ENCODE measurements at regions not wholly inside any gene's neighbourhood (a gene's known extent, or its start where the extent isn't known, plus 50 kb on each side); places are given as distances from the start of the nearest gene placed in this dataset.

DNA sequence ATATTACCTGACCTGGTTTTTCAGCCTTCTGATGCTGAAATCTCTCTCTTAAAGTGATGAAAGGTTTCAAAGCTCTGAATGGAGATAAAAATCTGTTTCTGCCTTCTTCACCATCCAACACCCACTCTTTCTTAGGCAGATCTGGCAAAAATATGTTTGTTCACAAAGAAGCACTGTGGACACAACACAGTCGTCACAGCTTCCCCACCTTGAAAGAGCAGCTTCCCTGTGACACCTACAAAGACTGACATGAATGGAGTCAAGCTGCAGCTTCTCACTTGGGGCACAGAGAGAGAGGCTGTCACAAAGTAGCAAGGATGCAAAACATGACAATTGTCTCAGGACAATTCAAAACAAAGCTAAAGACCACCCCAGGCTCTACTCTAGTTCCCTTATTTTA, 86.5 kb downstream of the ICOS start:
- Mint-ChIP-seq H3K27ac (no peak overlapping the region), H3K27me3 (peaks cover 20% of the 10 kb centered on the region), H3K4me3 (no peak overlapping the region), H3K9me3 (ENCODE audit: insufficient read depth) (no peaks in the 10 kb centered on the region), H3K4me1 (peaks cover 14% of the 10 kb centered on the region)
- Histone ChIP-seq H3K36me3 (replicated peaks in 1 of 2; ENCODE audit: control extremely low read depth in 1 of 2, control insufficient read depth in 1 of 2, extremely low read depth in 1 of 2, insufficient read depth in 2 of 2, low read length in 1 of 2) (no peaks in the 10 kb centered on the region), H2AFZ (ENCODE audit: insufficient read depth, low read depth, low read length, poor library complexity, severe bottlenecking) (no peak overlapping the region), H3K4me2 (replicated peaks; ENCODE audit: low read depth, low read length, poor library complexity, severe bottlenecking) (no peak overlapping the region), H3K27ac (ENCODE audit: low read length in 2 of 2) (no peak overlapping the region), H3K4me3 (ENCODE audit: control extremely low read depth in 1 of 5, extremely low read depth in 1 of 5, insufficient read depth in 1 of 5, low read depth in 2 of 5, low read length in 4 of 5) (no peak overlapping the region), H3K27me3 (replicated peaks in 1 of 4; ENCODE audit: control extremely low read depth in 1 of 4, control insufficient read depth in 3 of 4, insufficient read depth in 4 of 4, low read length in 3 of 4) (no peaks in the 10 kb centered on the region), H3K79me2 (ENCODE audit: control insufficient read depth, insufficient read depth, low read length) (no peaks in the 10 kb centered on the region), H3K4me1 (ENCODE audit: control insufficient read depth in 2 of 2, insufficient read depth in 2 of 2, low read length in 2 of 2) (peaks cover 0 to 2% of the 10 kb centered on the region in 2 donors), H3K9ac (ENCODE audit: low read length) (no peak overlapping the region), H4K20me1 (ENCODE audit: control insufficient read depth, insufficient read depth, low read length, poor library complexity, severe bottlenecking) (no peaks in the 10 kb centered on the region), H3K9me3 (ENCODE audit: control extremely low read depth in 1 of 3, control insufficient read depth in 2 of 3, insufficient read depth in 1 of 3, low read length in 2 of 3) (no peaks in the 10 kb centered on the region)
- 90% methylated on average over 1 of the region's 1 CpG for WGBS (ENCODE audit: insufficient coverage)
- TF ChIP-seq, protein P1, sequence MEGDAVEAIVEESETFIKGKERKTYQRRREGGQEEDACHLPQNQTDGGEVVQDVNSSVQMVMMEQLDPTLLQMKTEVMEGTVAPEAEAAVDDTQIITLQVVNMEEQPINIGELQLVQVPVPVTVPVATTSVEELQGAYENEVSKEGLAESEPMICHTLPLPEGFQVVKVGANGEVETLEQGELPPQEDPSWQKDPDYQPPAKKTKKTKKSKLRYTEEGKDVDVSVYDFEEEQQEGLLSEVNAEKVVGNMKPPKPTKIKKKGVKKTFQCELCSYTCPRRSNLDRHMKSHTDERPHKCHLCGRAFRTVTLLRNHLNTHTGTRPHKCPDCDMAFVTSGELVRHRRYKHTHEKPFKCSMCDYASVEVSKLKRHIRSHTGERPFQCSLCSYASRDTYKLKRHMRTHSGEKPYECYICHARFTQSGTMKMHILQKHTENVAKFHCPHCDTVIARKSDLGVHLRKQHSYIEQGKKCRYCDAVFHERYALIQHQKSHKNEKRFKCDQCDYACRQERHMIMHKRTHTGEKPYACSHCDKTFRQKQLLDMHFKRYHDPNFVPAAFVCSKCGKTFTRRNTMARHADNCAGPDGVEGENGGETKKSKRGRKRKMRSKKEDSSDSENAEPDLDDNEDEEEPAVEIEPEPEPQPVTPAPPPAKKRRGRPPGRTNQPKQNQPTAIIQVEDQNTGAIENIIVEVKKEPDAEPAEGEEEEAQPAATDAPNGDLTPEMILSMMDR (IDR thresholded peaks at IDR 0.05): no peak
- TF ChIP-seq EZH2 (IDR thresholded peaks at IDR 0.05; ENCODE audit: borderline replicate concordance, insufficient read depth, low read depth, low read length, poor library complexity, severe bottlenecking): no peak
- ATAC-seq (ENCODE audit: low read depth) (no peak), DNase-seq (no peak)
- intact Hi-C loops (cut with micrococcal nuclease): no loop called here
- ChIA-PET POLR2A (no interaction called here), CTCF (no interaction called here)

DNA sequence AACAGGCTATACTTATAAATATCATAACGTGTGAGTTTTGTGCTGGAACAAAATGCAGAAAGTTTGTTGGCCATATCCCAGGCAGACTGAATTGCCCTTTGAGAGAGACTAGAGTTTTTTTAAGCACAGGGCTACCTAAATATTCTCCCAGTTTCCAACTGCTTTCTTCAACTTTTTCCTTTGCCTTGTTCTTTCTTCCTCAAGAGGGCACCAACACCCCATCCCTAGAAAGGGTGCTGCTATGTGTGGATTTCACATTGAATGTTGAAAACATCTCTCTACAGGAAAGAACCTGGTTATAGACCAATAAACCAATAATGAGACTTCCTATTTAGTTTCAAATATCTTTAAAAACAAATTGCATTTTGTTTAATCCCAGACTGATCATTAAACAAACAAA, 87.9 kb downstream of the ICOS start:
- H3K36me3 ChIP-seq (replicated peaks in 1 of 2; ENCODE audit: control extremely low read depth in 1 of 2, control insufficient read depth in 1 of 2, extremely low read depth in 1 of 2, insufficient read depth in 2 of 2, low read length in 1 of 2): no peaks in the 10 kb centered on the region
- peaks cover 0 to 2% of the 10 kb centered on the region in 2 donors for H3K4me1 ChIP-seq (ENCODE audit: control insufficient read depth in 2 of 2, insufficient read depth in 2 of 2, low read length in 2 of 2)
- H3K27ac ChIP-seq (ENCODE audit: low read length in 2 of 2): no peak overlapping the region
- TF ChIP-seq, protein P1 (IDR thresholded peaks at IDR 0.05): no peak
- TF ChIP-seq EZH2 (IDR thresholded peaks at IDR 0.05; ENCODE audit: borderline replicate concordance, insufficient read depth, low read depth, low read length, poor library complexity, severe bottlenecking): no peak
- intact Hi-C loops (cut with micrococcal nuclease): no loop called here
- Mint-ChIP-seq H3K27ac (no peak overlapping the region), H3K4me1 (peaks cover 14% of the 10 kb centered on the region), H3K4me3 (no peak overlapping the region), H3K9me3 (ENCODE audit: insufficient read depth) (no peaks in the 10 kb centered on the region), H3K27me3 (peaks cover 15% of the 10 kb centered on the region)
- no peak overlapping the region for H3K4me3 ChIP-seq (ENCODE audit: control extremely low read depth in 1 of 5, extremely low read depth in 1 of 5, insufficient read depth in 1 of 5, low read depth in 2 of 5, low read length in 4 of 5)
- no peaks in the 10 kb centered on the region for H3K79me2 ChIP-seq (ENCODE audit: control insufficient read depth, insufficient read depth, low read length)
- DNase-seq: no peak
- H3K27me3 ChIP-seq (replicated peaks in 1 of 4; ENCODE audit: control extremely low read depth in 1 of 4, control insufficient read depth in 3 of 4, insufficient read depth in 4 of 4, low read length in 3 of 4): no peaks in the 10 kb centered on the region
- no CpG with 5 or more reads among the region's 1 CpG for whole genome bisulfite sequencing (ENCODE audit: insufficient coverage)
- H4K20me1 ChIP-seq (ENCODE audit: control insufficient read depth, insufficient read depth, low read length, poor library complexity, severe bottlenecking): no peaks in the 10 kb centered on the region
- H3K9ac ChIP-seq (ENCODE audit: low read length): no peak overlapping the region
- no peak overlapping the region for H2AFZ ChIP-seq (ENCODE audit: insufficient read depth, low read depth, low read length, poor library complexity, severe bottlenecking)
- CTCF ChIA-PET: no interaction called here
- ATAC-seq (ENCODE audit: low read depth): no peak
- H3K9me3 ChIP-seq (ENCODE audit: control extremely low read depth in 1 of 3, control insufficient read depth in 2 of 3, insufficient read depth in 1 of 3, low read length in 2 of 3): no peaks in the 10 kb centered on the region
- H3K4me2 ChIP-seq (replicated peaks; ENCODE audit: low read depth, low read length, poor library complexity, severe bottlenecking): no peak overlapping the region
- POLR2A ChIA-PET: no interaction called here
